GM21360 (cell line): ENCODE measurements at regions not wholly inside any gene's neighbourhood (a gene's known extent, or its start where the extent isn't known, plus 50 kb on each side); places are given as distances from the start of the nearest gene placed in this dataset.

ENCODE experiments used
- ATAC-seq: cut with Tn5 transposase; IDR thresholded peaks from one replicate; pipeline ENCODE4 v1.9.1; 2021; ENCODE audit warnings: mild to moderate bottlenecking, moderate library complexity; ENCODE audit not compliant: unreplicated experiment

DNA sequence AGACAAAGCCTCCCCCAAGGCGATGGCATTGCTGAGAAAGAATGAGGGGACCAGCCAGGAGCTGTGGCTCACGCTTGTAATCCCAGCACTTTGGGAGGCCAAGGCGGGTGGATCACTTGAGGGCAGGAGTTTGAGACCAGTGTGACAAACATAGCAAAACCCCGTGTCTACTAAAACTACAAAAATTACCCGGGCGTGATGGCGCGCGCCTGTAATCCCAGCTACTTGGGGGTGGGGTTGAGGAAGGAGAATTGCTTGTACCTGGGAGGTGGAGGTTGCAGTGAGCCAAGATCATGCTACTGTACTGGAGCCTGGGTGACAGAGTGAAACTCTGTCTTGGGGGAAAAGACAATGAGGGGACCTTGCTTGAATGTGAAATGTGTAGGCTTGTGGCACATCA, 402.4 kb upstream of the C2CD4B start:
- no peak for ATAC-seq

- ATAC-seq = no peak
Observed at GRCh38 chr15:62568004-62568403, 402.9 kb upstream of the C2CD4B start.

DNA sequence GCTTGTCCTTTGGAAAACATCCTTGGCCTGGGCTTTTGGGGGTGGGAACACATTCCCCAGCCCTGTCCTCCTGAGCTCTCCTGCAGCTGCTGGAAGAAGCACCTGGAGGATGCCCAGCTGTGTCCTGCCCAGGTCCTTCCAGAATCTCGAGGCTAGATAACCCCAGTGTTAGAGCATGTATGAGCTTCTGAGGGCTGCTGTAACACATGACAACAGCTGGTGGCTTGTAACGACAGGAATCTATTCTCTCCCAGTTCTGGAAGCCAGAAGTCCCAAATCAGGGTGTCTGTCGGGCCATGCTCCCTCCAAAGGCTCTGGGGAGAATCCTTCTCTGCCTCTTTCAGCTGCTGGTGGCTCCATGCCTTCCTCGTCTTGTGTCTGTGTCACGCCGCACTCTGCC, 403.6 kb upstream of the C2CD4B start:
- no peak for ATAC-seq

DNA sequence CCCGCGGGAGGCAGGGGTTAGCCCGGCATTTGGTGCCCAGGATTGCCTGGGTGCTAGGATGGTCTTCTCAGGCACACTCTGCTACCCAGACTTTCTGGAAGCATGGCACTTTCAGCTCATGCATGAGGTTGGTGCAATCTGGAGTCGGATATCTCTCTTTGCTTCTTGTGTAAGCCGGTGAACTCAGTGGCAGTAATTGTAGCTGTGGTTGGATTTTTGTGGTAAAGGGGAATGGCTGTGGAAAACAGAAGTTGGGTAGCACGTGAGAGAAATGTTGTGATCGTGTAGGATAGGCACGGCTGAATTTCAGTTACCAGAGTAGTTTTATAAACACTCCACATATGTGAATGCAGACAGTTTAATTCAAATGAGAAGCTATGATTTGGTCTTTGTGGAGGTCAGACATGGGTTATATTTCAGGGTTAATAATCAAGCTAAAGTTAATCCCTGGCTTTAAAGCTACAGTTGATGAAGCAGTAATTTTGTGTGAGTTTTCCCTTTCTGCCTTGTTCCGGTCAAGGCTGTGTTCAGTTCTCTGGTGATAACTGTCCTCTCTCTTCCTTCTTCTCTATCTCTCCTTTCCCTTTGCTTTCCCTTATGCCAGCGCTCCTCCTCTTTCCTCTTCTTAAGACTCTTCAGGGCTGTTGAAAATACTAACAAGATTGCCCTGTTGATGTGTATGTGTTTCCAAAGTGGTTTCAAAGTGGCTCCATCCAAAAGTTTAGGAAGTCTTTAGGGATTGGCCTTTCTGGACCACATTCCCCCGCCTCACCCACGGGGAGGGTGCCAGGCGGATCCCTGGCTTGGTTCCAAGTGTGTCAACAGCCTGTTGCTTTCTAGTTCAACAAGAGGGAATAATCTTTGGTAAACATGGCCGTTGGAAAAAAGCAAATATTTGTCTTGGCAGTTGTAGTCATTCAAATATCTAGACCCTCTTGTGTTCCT, 404.6 kb upstream of the C2CD4B start:
- ATAC-seq = no peak

GRCh38 chr15:62570405-62570783, 405.3 kb upstream of the C2CD4B start:
- ATAC-seq = no peak

DNA sequence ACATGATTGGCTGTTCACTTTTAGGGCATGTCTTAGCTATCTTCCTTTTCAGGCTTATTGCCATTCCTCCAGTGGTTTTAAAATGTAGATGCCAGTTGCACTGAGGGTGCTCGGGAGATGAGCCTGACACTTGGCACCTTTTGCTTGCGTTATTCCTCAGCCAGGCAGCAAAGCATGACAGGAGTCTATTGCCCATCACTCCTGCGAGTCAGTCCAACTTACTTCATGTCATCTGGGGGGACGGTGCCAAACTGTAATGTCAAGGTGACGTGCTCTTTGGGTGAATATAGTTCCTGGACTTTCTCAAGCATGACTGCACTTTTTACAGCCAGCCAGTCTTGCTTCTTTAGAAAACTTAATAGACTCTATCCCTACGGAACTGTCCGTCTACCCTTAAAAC, 406.0 kb upstream of the C2CD4B start:
- ATAC-seq = no peak

GRCh38 chr15:62572797-62573196, 407.7 kb upstream of the C2CD4B start:
- no peak for ATAC-seq

- no peak for ATAC-seq
Observed at GRCh38 chr15:62573876-62574275, 408.8 kb upstream of the C2CD4B start.

DNA sequence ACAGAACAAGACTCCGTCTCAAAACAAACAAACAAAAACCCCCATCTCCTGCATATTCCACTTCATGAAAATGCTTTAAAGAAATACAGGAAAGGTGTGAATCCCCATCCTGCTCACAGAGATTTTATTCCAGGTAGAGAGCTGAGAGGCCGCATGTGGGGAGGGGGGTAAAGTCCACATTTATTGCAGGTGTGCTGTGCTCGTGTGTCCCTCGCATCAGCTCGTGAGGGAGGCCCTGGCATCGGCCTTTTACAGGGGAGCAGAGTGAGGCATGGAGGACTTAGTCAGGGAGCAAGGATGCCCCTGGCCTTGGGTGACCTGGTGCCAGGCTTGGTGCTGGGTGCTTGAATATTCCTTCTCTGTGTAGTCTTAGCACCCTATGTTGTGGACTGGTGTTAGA, 413.5 kb upstream of the C2CD4B start:
- no peak for ATAC-seq

DNA sequence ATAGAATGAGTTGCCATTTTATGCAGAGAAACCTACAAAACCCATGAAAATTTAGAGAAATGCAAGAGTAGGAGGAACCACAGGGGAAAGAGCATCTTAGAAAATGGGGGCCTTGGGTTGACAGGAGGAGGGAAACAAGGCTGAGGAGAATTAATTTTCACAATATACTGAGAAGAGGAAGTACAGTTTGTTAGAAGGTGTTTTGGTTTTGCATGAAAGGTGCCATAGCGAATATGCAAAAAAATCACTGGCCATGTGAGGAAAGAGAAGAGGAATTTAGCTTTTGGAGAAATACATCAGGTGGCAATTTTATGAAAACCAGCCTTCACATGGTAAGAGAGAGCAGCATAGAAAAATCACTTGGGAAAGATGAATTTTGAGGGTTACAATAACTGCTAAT, 413.9 kb upstream of the C2CD4B start:
- ATAC-seq = no peak

GRCh38 chr15:62579842-62580241, 414.8 kb upstream of the C2CD4B start:
- no peak for ATAC-seq

DNA sequence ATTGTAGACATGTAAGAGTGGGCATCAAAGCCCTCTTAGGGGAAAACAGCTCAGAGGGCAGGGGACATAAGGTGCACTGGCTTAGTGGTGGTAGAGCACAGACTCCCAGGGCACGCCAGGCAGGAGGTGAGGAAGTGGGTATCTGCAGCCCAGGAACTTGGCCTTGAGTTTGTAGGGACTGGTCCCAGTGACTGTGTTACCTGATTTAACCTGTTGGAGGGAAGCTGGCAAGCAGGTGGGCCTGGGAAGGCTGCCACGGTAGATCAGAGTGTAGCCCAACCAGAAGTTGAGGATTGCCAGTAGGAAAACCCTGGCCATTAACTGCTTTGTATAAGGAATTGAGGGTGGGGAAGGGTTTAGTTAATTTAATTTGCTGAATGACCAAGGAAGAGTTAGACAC, 417.5 kb upstream of the C2CD4B start:
- ATAC-seq = no peak

DNA sequence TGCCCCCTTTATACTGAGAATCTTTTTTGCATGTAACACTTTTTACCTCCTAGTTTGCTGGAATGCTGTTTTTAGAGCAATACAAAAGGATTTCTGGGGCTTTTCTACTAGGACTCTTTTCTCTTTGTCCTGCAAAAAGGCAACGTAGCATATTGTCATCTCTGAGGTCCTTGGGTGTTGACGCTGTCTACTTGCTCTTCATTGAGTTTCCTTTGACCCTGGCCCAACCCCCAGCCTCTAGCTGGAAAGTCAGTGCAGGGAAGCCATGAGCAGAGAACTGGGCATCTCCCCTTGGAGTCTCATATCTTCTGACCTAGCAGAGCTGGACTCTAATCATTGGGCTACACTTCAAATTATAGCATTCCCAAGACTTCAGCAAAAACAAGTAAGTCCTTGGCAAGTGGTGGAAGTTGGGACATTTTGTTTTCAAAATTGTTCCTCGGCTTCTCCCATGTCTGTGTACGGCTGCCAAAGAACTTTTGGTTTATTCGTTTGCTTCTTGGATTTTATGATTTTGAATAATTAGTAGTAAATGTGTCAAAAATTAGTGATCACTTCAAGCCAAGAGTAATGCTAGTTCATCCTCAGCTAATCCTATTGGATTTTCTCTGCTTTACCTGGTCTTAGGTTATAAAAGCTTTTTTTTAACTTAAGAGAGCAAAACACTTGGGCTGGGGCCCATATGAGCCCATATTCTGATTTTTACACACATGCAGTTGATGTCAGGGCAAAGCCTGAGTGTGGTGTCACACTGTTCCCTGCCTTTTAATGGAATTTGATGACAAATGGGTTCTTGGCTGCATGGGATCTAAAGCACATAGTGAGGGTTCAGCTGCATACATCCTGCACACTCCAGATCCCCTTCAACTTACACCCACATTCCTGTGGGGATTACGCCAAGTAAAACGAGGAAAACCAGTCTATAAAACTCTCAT, 419.5 kb upstream of the C2CD4B start:
- no peak for ATAC-seq

- ATAC-seq = no peak
Observed at GRCh38 chr15:62588938-62589670, 424.0 kb upstream of the C2CD4B start.

DNA sequence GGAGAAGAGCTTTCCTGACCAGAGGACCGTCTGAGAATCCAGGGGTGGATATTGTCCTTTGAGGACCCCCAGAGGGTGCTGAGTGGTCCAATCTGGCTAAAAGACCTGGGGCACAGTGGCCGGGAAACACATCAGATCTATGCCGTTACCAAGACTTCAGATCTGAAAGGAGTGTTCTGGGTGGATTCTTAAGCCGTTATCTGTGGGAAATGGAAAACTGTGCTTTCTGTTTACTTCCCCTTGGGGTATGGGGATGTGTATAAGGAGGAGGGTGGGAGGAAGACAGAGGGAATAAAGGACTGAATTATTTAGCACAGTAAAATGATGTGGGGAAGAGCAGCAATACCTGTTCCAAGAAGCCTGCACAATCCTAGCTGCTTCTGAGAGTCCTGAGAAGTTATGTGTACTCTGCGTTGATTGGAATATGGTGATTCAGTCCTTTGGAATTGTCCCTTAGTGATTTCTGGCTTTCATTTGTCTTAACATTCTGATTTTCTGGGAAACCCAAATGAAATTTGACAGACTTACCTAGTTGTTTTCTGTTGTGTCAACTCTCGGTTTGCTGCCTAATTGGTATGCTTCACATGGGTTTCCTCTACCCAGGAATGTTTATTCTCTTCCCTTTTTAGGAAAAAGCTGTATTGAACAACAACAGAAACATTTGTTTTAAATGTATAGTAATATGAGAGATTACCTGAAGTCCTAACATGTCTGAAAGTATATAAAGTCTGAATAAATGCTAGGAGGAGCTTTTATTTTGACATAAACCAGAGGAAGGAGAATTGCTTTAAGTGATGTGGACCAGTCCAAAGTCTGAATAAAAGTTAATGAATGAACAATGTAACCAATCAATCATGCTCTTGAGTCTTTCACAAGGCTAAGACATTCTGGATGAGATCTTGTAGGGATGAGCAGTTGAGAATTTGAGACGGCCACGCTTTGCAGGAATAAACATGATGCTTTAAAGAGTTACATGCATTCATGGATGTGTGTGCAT, 427.1 kb upstream of the C2CD4B start:
- ATAC-seq = no peak

DNA sequence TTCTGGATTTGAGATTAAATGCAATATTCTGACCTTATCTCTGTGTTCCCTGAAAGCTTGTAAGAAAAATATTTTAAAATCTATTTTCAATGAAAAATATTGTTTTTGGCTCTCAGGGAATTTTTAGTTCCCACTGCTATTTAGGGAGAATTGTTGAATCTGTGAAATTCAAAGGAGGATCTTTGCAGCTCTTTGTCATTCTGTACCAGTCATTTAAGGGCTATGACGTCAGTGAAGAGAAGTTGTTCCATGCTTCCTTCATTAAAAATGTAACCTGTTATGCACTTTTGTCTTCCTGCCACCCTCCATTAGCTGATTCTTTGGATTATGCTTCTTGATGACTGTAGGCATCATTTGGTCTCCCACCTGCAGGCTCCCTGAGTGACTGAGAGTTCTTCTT, 427.8 kb upstream of the C2CD4B start:
- no peak for ATAC-seq

DNA sequence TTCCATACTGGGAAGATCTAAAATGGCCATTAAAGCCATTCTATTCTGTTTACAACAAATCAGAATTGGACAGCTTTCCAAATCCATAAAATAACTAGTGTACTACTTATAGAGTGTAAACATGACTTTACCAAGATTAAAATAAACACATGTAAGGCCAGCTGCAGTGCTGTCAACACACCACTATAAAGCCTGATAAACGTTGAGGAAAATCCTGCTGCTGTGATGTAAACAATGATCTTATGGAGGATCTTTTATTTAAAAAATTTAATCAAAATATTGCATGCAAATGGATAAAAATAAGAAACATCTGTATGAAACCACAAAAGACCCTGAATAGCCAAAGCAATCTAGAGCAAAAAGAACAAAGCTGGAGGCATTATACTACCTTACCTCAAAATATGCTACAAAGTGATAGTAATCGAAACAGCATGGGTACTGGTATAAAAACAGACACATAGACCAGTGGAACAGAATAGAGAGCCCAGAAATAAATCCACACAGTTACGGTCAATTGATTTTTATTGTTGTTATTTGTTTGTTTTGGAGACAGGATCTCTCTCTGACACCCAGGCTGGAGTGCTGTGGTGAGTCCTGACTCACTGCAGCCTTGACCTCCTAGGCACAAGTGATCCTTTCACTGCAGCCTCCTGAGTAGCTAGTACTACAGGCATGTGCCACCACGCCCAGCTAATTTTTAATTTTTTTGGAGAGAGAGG, 428.8 kb upstream of the C2CD4B start:
- ATAC-seq = no peak

DNA sequence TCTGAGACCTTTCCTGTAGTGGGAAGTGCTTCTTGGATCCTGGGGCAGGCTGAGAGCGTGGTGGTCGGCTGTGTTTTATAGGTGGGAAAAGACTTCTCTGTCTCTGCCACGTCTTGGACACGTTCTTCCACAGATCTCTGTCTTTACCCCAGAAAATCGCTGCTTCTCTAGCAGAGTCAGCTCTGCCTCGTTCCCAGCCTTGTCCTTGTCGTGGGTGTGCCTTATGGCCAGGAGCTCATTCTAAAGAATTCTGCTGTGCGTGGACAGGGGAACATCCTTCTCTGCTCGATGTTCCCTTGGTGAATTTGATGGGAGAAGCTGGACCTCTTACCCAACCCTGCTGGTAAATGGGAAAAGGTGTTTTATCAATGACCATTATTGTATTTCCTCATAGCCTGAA, 433.1 kb upstream of the C2CD4B start:
- ATAC-seq = no peak
